GM18508 (cell line): ENCODE measurements at regions not wholly inside any gene's neighbourhood (a gene's known extent, or its start where the extent isn't known, plus 50 kb on each side); places are given as distances from the start of the nearest gene placed in this dataset.
A peak's percentile ranks its signal among the peaks of the same experiment; 100 is the strongest.

Source experiments
- ATAC-seq: cut with Tn5 transposase; IDR thresholded peaks from one replicate; pipeline ENCODE4 v1.9.1; 2021; ENCODE audit warnings: moderate number of reproducible peaks; ENCODE audit not compliant: insufficient read depth, unreplicated experiment

- no peak for ATAC-seq
Measured at GRCh38 chr2:147483911-147484310, 360.9 kb upstream of the ACVR2A start.

GRCh38 chr2:147482916-147483669 is 361.7 kb upstream of the ACVR2A start:
- no peak for ATAC-seq

- ATAC-seq, result no peak
Measured at GRCh38 chr2:147482111-147482895, 362.5 kb upstream of the ACVR2A start.

GRCh38 chr2:147479358-147479757 is 365.5 kb upstream of the ACVR2A start:
- ATAC-seq, result no peak

- no peak for ATAC-seq
Measured at GRCh38 chr2:147473075-147473474, 371.8 kb upstream of the ACVR2A start.

- no peak for ATAC-seq
Measured at GRCh38 chr2:147471126-147471525, 373.7 kb upstream of the ACVR2A start.

- ATAC-seq, result no peak
Measured at GRCh38 chr2:147469471-147469870, 375.4 kb upstream of the ACVR2A start.

GRCh38 chr2:147468963-147469362 is 375.9 kb upstream of the ACVR2A start:
- ATAC-seq, result no peak

- no peak for ATAC-seq
Measured at GRCh38 chr2:147468349-147468748, 376.5 kb upstream of the ACVR2A start.

- ATAC-seq, result no peak
Measured at GRCh38 chr2:147467441-147467840, 377.4 kb upstream of the ACVR2A start.

- ATAC-seq, result no peak
Measured at GRCh38 chr2:147464737-147465357, 380.0 kb upstream of the ACVR2A start.

- peak; percentile 94 for ATAC-seq
Measured at GRCh38 chr2:147463881-147464520, 380.8 kb upstream of the ACVR2A start.

- no peak for ATAC-seq
Measured at GRCh38 chr2:147460155-147460554, 384.7 kb upstream of the ACVR2A start.

GRCh38 chr2:147456779-147457178 is 388.1 kb upstream of the ACVR2A start:
- no peak for ATAC-seq

GRCh38 chr2:147451902-147452515 is 392.8 kb upstream of the ACVR2A start:
- no peak for ATAC-seq

GRCh38 chr2:147450661-147451510 is 393.9 kb upstream of the ACVR2A start:
- no peak for ATAC-seq

- no peak for ATAC-seq
Measured at GRCh38 chr2:147449323-147449991, 395.4 kb upstream of the ACVR2A start.

- ATAC-seq, result no peak
Measured at GRCh38 chr2:147442816-147443215, 402.0 kb upstream of the ACVR2A start.

- ATAC-seq, result no peak
Measured at GRCh38 chr2:147441182-147441581, 403.6 kb upstream of the ACVR2A start.
